NCI-H82 treated with DMSO at 0.1 percent for 48 hours (cell line): ENCODE measurements at regions not wholly inside any gene's neighbourhood (a gene's known extent, or its start where the extent isn't known, plus 50 kb on each side); places are given as distances from the start of the nearest gene placed in this dataset.
A peak's percentile ranks its signal among the peaks of the same experiment; 100 is the strongest.

ENCODE experiments used
- DNase-seq: peaks from one replicate; lab custom pipeline; 2025; ENCODE audit not compliant: unreplicated experiment; lab: John Stamatoyannopoulos, UW

DNA sequence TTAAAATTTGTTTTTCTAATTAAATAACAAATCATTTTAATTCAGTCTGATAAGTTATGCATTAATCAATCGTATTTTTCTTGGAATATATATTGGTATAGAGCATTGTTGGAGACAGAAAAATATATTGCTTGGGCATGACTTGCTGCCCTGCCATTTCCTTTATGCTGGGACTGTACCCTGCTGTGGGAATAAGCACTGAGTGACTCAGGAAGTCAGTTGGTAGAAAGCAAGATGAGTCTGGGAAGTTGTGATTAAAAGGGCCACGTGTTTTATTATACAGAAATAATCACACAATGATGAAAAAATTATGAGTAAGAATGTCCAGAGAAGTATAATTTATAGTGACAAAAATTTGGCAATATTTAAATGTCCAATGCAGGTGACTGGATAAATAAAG, 139.5 kb downstream of the KIF18A start:
- no peak for DNase-seq

DNA sequence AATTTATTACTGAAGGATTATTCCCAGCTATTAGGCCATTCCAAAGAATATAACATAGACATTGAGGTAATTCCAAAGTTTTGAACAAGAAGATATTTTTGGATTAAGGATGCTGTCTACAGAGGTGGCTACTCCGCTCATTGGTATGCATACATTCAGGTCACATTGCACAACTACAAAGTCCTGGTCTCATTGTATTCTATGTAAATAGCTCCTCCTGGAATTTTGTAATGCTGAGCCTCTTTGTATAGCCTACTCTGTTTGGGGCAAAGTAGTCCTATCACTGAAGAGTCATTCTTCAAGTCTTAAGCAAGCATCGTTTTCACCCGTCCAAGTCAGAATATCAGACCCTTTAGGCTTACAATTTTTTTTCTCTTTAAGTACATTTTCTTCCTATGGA, 142.4 kb downstream of the KIF18A start:
- no peak for DNase-seq

DNA sequence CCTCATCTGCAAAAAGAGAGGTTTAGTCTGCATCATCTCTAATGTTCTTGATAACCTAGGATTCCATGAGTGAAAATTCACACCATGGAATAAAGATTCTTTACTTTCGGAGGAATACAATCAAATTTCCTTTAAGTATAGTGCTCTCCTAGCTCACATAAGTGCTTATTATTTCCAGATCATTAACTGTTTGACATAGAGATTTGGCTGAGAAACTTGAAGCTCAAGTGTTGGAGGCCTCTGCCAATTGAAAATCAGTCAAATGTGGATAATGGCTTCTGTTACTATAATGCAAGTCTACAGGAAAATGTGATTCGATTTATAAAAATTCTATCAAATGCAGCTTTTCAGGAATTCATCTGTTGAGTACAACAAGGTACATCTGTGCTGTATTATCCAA, 144.6 kb downstream of the KIF18A start:
- no peak for DNase-seq

DNA sequence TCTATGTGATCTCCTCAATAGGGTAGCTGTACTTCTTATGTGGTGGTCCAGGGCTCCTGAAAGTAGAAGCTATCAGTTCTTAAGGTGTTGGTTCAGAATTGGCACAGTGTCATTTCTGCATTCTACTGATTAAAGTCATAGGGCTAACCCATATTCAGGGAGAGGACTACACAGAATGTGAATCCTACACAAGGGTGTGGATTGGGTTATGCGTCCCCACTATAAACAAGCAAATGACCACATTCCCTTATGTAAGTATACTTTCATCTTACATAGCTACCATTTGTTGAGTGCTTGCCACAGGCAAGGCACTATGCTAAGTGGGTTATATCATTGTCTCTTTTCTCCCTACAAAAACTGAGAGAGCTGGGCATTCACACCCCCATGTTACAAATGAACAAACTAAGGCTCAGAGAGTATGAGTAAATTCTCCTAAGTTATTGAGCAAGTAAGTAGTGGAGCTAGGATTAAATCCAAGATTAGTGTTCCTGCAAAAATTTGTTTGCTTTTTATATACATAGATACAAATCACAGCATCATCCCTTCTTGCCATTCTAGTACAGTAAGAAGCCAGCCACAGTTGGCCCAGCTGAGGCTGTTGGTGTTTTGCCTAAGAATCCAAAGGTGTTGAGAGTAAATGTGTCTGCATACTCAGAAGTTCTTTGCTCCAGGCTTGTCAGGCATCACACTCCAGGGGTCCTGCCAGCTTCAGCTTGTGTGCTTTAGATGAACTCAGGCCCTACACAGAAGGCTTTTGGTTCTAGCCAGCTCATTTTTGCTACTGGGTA, 157.8 kb downstream of the KIF18A start:
- no peak for DNase-seq

DNA sequence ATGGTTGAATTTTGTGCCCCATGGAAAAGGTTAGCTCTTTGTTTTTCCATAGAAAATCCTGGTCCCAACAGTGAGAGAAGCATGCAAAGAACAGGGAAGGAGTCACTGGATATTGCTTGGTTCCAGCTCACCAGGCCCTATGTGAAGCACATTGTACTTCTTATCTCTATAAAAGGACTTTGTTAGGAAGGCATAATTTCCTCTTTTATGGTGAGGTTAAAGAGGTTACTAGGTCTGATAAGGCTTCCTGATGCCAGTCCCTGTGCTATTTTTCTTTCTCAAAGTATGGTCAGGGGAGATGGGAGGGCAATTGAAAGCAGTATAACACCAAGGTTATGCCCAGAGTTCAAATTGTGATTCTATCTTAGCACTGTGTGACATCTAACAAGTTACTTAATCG, 162.6 kb downstream of the KIF18A start:
- DNase-seq: no peak

DNA sequence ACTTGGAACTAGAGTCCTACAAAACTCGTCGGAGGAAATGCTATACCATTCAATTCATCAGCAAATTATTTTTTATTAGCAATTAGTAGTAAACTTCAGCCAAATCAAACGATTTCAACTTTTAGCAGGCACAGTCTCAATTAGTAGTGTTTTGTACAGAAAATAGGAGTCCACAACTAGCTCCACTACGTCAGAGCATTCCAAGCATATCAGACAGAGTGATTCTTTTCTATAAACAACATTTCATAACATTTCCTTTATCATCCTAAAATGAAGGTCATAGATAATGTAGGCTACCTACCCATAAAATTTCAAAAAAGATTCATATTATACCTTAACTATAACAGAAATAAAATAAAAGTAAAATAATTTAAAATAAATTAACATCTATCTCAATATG, 169.9 kb downstream of the KIF18A start:
- no peak for DNase-seq

DNA sequence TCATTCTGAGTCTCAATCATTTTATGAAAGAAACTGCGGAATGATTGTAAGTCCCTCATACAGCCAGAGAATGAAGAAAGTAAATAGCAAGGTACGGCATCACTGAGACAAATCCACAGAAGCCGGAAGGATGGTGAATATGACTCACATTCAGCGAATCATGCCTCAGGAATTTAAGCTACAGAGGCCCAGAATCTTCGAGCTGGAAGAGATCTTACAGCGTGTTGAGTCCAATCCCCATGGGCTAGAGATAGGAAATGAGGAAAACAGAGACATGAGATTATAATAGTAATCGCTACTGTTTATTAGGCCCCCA, 173.2 kb downstream of the KIF18A start:
- no peak for DNase-seq

DNA sequence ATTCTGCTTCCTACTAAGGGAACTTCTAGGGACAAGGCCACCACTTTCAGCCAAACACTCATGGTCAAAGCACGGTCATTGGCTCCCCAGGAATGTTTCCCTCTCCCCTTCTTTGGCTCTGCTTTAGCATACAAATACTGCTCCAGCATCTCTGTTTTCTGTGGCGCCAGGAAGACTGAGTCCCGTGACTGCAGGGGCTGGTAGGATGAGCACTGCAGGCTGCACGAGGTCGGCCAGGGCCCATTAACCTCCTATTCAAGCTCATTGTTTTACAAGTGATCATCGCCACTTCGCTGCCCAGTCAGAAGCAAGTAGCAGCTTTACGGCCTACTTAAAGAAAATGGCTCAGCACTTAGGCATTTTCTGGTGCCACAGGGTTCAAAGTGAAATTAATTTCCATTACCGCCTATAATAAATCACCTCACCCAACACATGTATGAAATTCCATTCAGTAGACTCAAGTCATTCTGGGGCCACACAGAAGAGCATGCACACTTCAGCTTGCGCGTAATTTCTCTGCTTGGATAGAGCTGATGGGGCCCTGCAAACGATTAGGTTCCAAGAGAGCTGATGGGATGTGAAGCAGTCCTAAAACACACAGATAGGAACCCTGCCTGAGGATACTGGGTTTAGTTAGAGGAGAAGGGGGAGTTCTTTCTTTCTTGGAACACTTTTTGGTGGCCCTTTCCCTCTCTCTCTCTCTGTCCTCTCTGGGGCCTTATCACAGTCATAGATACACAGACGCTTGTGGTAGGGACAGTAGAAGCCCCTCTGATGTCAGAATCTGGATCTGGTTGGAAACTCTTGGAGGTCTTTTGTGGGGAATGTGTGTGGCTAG, 173.7 kb downstream of the KIF18A start:
- DNase-seq: no peak

DNA sequence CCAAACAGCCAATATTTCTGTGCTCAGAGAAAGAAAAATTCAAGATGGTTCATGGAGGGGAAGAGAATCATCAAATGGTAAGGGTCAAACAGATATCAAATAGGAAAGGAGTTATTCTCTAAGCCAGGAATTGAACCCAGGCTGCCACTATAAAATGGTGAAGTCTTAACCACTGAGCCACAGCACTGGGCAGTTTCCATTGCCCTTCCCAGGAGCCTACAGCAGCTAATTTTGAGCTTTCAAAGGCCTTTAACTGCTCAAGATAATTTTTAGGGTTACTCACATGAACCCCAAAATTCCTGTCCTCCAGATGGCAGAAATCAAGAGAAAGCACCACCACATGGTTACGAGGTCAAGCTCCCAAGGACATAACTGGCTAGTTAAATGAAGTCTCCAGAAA, 176.2 kb downstream of the KIF18A start:
- no peak for DNase-seq

DNA sequence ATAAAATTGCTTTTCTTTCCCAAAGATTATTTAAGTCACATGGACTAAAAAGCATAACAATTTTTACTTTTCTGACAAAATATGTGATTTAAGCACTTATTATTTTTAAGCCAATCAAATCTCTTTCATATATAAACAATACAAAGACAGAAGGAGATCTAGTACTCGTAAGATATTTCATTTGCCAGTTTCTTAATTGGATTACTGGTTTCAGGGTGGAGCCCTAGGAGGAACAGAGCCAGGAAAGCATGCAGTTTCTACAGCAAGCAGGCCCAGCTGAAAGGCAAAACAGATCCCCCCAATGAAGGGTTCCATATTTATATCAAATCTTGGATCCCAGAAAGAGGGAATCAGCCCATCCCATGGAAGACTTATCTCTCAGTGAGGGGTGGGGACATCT, 177.0 kb downstream of the KIF18A start:
- peak; percentile 67 for DNase-seq

DNA sequence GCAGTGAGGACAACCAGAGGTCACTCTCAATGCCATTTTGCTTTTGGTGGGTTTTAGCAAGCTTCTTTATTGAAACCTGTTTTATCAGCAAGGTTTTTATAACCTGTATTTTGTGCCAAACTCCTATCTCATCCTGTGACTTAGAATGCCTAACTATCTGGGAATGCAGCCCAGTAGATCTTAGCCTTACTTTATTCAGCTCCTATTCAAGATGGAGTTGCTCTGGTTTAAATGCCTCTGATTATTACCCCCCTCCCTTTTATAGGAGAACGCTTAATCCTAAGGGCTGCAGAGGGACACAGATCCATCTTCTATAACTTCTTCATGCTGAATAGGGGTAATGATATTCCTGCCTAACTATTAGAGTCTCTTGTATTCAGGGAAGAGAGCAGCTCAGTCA, 179.1 kb downstream of the KIF18A start:
- no peak for DNase-seq

DNA sequence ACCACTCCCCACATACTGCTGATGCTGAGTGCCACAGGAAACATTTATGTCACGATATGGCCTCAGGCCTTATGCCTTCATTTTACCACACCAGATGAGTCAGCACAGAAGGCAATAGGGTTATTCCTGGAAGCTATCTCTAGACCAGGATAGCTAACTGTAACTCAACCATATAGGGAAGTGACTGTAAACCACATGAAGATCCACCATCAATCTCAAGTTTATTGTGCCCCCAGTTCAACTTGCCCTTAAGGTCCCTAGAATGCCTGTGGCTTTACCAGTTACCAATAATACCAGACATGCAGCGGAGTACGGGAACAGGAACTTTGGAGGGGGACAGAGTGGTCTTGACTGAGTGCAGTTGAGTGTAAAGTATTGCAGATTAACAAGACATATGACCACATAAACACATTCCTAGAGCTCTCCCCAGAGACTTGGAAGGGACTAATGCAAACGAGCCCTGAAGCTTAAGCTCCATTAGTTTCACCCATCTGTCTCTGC, 180.9 kb downstream of the KIF18A start:
- DNase-seq: peak; percentile 89

DNA sequence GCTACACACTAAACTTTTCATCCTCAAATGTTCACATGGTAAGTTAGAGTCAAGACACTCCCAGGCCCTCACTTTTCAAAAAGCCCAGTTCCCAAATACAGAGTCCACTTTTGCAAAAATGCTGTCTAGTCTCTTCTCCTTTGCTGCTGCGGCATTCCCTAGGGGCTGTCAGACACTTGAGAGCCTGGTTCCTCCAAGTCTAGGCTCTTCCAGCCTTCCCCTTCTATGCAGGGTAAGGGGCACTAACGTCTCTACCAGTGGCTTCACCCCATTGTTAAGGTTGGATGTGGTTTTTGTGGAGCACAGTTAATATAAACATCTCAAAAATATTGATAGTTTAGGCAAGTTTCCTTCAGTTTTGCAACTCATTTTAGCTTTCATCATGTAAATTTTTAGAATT, 181.5 kb downstream of the KIF18A start:
- no peak for DNase-seq

DNA sequence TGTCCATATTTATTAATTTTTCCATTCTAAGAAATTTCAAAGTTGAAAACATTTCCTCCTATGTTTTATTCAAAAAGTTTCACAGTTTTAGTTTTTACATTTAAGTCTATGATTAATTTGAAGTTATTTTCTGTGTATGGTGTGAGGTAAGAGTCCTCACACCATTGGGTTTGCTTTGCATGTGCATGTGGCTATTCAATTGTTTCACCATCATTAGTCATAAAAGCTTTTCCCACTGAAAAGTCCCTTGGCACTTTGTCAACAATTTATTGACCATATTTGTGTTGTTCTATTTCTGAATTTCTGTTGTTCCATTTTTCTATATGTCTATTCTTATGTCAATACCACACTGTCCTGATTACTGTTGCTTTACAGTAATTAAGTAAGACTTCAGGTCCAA, 186.5 kb downstream of the KIF18A start:
- DNase-seq: no peak

DNA sequence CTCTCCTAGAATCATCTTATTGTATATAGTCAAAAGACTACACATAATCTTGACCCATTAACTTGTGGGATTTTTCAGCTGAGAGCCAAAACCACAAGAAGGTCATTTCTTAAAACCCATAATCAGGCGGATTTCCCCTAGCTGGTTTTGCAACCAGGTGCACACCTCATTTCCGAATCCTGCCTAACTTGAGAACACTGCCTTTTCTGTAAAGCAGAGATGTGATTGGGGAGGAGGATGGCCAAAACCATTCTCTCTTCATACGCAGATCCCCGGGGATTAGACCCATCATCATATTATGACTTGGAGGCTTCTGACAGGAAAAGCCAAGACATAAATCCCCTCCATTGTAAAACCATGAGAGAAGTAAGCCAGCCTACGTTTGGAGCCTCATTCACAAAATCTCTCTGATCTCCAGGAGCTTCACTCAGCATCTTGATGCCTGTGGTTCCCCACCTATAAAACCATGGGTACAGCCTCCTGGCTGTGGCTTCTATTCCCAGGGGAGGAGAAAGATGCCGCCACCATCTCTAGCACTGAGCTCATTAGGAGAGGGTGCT, 191.3 kb downstream of the KIF18A start:
- no peak for DNase-seq

DNA sequence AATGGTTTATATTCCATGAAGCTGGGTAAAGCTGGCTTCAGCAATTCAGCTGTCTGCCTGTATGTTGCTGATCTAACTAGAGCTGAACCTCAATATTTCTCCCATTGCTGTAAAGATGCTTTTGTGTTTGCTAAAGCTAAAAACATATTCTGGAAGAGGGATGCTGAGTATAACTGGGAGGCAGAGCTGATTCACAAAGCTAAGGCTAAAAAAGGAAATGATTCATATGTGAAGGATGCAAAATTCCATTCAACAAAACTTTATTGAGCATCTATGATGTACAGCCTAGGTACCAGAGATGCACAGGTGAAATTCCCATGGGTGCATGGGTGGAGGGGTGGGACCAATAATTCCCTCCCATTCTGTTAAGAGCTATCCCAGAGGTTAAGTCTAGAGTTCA, 193.9 kb downstream of the KIF18A start:
- DNase-seq: no peak

DNA sequence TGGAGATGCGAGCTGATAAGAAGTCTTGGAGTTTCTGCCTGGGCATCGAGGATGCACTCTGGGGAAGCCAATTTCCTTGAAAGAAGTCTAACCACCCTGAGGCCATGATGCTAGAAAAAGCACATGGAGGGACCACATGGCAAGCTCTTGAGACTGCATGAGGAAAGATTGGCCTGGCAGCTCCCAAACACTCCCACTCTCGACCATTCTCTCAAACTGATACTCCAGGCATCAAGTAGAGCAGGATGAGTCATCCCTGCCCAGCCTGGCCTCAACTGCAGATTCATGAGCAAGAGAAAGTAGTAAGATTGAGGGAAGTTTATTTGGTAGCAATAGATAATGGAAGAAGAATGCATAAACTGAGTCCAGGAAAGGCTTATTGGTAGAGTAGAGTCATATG, 194.3 kb downstream of the KIF18A start:
- DNase-seq: no peak

DNA sequence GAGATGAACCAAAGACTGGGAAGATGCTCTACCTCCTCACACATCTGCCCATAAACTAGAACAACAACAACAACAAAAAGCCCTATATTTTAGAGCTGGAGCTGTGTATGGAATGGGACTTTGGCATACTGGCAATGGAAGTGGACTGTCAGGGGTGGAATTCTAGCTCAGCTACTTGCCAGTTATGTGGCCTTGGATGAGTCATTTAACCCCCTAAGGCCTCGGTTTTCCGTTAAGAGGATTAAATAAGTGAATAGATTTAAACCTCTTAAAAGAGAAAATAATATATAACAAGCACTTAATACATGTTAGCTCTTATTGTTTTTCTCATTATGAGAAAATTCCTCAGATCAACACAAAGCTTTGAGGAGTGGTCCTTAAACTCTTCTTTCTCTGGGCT, 195.0 kb downstream of the KIF18A start:
- no peak for DNase-seq

DNA sequence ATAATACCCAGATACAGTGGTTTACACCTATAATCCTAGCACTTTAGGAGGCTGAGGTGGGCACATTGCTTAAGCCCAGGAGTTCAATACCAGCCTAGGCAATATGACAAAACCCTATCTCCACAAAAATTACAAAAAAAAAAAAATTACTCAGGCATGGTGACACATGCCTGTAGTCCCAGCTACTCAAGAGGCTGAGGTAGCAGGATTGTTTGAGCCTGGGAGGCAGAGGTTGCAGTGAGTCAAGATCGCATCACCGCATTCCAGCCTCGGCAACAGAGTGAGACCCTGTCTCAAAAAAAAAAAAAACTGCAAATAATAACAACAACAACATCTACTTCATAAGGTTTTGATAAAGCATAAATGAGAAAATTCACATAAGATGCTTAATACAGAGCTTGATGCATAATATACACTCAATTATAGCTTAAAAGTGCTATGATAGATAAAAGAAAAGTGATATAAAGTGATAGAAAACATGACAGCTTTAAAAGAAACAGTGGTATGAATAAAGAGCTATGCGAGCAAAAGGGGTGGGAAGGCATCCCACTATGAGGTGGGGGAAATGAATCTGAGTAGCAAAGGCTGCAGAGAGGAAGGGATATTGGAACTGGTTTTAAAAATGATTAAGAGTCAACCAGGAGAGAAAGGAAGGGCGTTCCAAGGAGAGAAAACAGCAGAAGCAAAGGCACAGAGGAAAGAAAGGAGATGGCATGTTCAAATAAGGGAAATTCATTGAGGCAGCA, 197.6 kb downstream of the KIF18A start:
- DNase-seq: no peak

DNA sequence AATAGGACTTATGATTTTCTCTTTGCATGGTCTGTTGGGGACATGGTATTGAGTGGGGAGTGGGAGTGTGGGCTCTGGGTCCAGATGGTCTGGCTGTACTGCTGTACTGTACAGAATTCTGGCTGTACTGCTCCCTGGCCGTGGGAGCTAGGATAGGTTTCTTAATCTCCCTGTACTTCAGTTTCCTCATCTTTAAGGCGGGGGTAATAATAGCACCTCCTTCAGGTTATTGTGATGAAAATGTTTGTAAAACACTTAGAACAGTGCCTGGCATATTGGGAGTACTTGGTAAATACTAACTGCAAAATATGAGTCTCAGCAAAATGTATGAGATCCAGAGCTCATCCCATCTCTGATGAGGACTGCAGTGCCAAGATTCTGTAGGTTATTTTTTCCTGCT, 198.6 kb downstream of the KIF18A start:
- DNase-seq: no peak

DNA sequence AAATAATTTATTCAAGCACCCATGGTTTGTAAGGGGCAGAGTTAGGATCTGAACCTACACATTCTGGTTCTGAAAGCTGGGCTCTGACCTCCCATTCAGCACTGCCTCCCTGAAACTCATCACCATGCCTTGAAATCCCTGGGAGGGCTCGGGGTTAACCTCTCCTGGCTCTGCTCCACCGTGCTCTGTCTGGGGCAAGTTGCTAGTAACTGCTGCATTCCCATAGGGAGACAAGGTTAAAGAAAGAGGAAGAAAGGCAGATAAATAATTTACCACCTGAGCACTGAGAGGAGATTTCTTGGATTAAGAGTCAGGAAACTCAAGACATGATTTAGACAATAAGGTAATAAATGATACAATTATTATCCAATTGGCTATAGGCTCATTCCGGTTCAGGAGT, 199.3 kb downstream of the KIF18A start:
- DNase-seq: no peak

DNA sequence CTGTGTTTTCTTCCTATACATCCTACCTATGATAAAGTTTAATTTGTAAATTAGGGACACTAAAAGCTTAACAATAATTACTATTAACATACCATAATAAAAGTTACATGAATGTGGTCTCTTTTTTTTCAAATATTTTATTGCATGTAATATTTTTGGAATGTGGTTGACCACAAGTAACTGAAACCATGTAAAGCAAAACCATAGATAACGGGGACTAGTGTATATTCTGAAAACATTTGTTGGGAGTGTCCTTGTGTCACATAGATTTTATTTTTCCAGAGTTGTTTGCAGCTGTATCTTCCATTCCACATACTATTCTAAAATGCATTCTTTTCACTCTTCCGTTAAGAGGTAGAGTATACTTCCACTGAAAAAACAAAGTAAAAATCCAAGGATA, 200.4 kb downstream of the KIF18A start:
- DNase-seq: no peak
